H9 (cell line): ENCODE measurements at regions not wholly inside any gene's neighbourhood (a gene's known extent, or its start where the extent isn't known, plus 50 kb on each side); places are given as distances from the start of the nearest gene placed in this dataset.

ENCODE experiments used
- DNase-seq: peaks from one replicate; pipeline ENCODE4 v3.0.0-alpha.2; 2017
- H2AFZ ChIP-seq: one replicate; pipeline ENCODE4 v1.6.1; 2013; ENCODE audit warnings: mild to moderate bottlenecking, low read length, control low read depth, moderate library complexity
- H2AK5ac ChIP-seq: 2 replicates; pipeline ENCODE4 v1.6.1; 2013; ENCODE audit warnings: low read length, control low read depth, mixed read lengths; ENCODE audit not compliant: insufficient read length
- H2BK120ac ChIP-seq: one replicate; pipeline ENCODE4 v1.6.1; 2013; ENCODE audit warnings: low read depth, mild to moderate bottlenecking, low read length, control low read depth, inconsistent platforms; ENCODE audit not compliant: poor library complexity, severe bottlenecking
- H2BK12ac ChIP-seq: 2 replicates; pipeline ENCODE4 v1.6.1; 2013; ENCODE audit warnings: low read length, control low read depth, mixed read lengths, low read depth; ENCODE audit not compliant: insufficient read length
- H2BK15ac ChIP-seq: 2 replicates; pipeline ENCODE4 v1.6.1; 2013; ENCODE audit warnings: low read depth, low read length, control low read depth
- H2BK20ac ChIP-seq: one replicate; pipeline ENCODE4 v1.6.1; 2013; ENCODE audit warnings: low read depth, mild to moderate bottlenecking, low read length, control low read depth, inconsistent platforms; ENCODE audit not compliant: poor library complexity, severe bottlenecking
- H2BK5ac ChIP-seq: 2 replicates; pipeline ENCODE4 v1.6.1; 2013; ENCODE audit warnings: low read length, control low read depth, mixed read lengths; ENCODE audit not compliant: insufficient read length
- H3K14ac ChIP-seq: 2 replicates; pipeline ENCODE4 v1.6.1; 2013; ENCODE audit warnings: low read length, control low read depth; ENCODE audit not compliant: insufficient read depth
- H3K18ac ChIP-seq: 2 replicates; pipeline ENCODE4 v1.6.1; 2013; ENCODE audit warnings: low read depth, mild to moderate bottlenecking, mixed read lengths, low read length, control low read depth; ENCODE audit not compliant: insufficient read length
- H3K23ac ChIP-seq: 2 replicates; pipeline ENCODE4 v1.6.1; 2013; ENCODE audit warnings: low read length, control low read depth, mixed read lengths, low read depth; ENCODE audit not compliant: insufficient read length
- H3K23me2 ChIP-seq: 2 replicates; pipeline ENCODE4 v1.6.1; 2013; ENCODE audit warnings: low read depth, mild to moderate bottlenecking, mixed read lengths, low read length, control low read depth; ENCODE audit not compliant: insufficient read length, poor library complexity, severe bottlenecking
- H3K27ac ChIP-seq: 2 replicates; pipeline ENCODE4 v1.5.1; 2013; ENCODE audit warnings: low read length, control low read depth, mixed read lengths, low read depth; ENCODE audit not compliant: insufficient read length
- H3K27me3 ChIP-seq: 2 replicates; pipeline ENCODE4 v1.6.1; 2013; ENCODE audit warnings: low read length, control low read depth, inconsistent platforms; ENCODE audit not compliant: insufficient read depth
- H3K4ac ChIP-seq: 2 replicates; pipeline ENCODE4 v1.6.1; 2013; ENCODE audit warnings: low read depth, mild to moderate bottlenecking, control low read depth, inconsistent platforms, low read length, moderate library complexity
- H3K4me1 ChIP-seq: 2 replicates; pipeline ENCODE4 v1.6.1; 2013; ENCODE audit warnings: low read length, control low read depth, inconsistent platforms; ENCODE audit not compliant: insufficient read depth
- H3K4me2 ChIP-seq: 2 replicates; pipeline ENCODE4 v1.6.1; 2013; ENCODE audit warnings: low read length, control low read depth, mixed read lengths; ENCODE audit not compliant: insufficient read length, insufficient read depth
- H3K56ac ChIP-seq: 2 replicates; pipeline ENCODE4 v1.6.1; 2013; ENCODE audit warnings: low read depth, mild to moderate bottlenecking, mixed read lengths, low read length, control low read depth; ENCODE audit not compliant: insufficient read length
- H3K79me1 ChIP-seq: 2 replicates; pipeline ENCODE4 v1.6.1; 2013; ENCODE audit warnings: low read depth, mild to moderate bottlenecking, moderate library complexity, low read length, control low read depth, inconsistent platforms; ENCODE audit not compliant: insufficient read depth, poor library complexity, severe bottlenecking
- H3K79me2 ChIP-seq: 2 replicates; pipeline ENCODE4 v1.6.1; 2013; ENCODE audit warnings: low read length, control low read depth, inconsistent platforms; ENCODE audit not compliant: insufficient read depth
- H3K9ac ChIP-seq: 2 replicates; pipeline ENCODE4 v1.6.1; 2013; ENCODE audit warnings: low read length, control low read depth, mixed read lengths; ENCODE audit not compliant: insufficient read length; ENCODE audit errors: extremely low read depth
- H3K9me3 ChIP-seq: one replicate; pipeline ENCODE4 v1.6.1; 2013; ENCODE audit warnings: low read depth, low read length, inconsistent platforms; ENCODE audit not compliant: control insufficient read depth
- H3T11ph ChIP-seq: one replicate; pipeline ENCODE4 v1.6.1; 2013; ENCODE audit warnings: mild to moderate bottlenecking, low read length, control low read depth, inconsistent platforms
- H4K20me1 ChIP-seq: one replicate; pipeline ENCODE4 v1.6.1; 2013; ENCODE audit not compliant: control insufficient read depth, insufficient read length, insufficient read depth
- H4K5ac ChIP-seq: 2 replicates; pipeline ENCODE4 v1.6.1; 2013; ENCODE audit warnings: low read depth, mild to moderate bottlenecking, mixed read lengths, low read length, control low read depth; ENCODE audit not compliant: insufficient read length
- H4K8ac ChIP-seq: replicated peaks from 2 replicates; pipeline ENCODE4 v1.6.1; 2013; ENCODE audit warnings: low read length, control low read depth, mixed read lengths, low read depth; ENCODE audit not compliant: insufficient read length
- H4K91ac ChIP-seq: 2 replicates; pipeline ENCODE4 v1.6.1; 2013; ENCODE audit warnings: low read depth, mild to moderate bottlenecking, moderate library complexity, mixed read lengths, low read length, control low read depth; ENCODE audit not compliant: insufficient read length
- H3K27ac Mint-ChIP-seq, 3 experiments: 2 replicates in 2 of 3; 3 replicates in 1 of 3; pipeline ENCODE4 v1.8.0; 2020 to 2021; ENCODE audit warnings: mixed read lengths in 3 of 3, mild to moderate bottlenecking in 1 of 3, moderate library complexity in 1 of 3
- H3K27me3 Mint-ChIP-seq: 2 replicates; pipeline ENCODE4 v1.8.0; 2021; ENCODE audit warnings: low read depth, mild to moderate bottlenecking, moderate library complexity, mixed read lengths
- H3K36me3 Mint-ChIP-seq, 3 experiments: 2 replicates in 2 of 3; 3 replicates in 1 of 3; pipeline ENCODE4 v1.8.0; 2020 to 2021; ENCODE audit warnings: low read depth in 3 of 3, mixed read lengths in 3 of 3; ENCODE audit not compliant: insufficient read depth in 1 of 3
- H3K4me1 Mint-ChIP-seq, 2 experiments: 2 replicates each; pipeline ENCODE4 v1.8.0; 2020; ENCODE audit warnings: mixed read lengths in 2 of 2
- H3K4me3 Mint-ChIP-seq, 2 experiments: 2 replicates in 1 of 2; 3 replicates in 1 of 2; pipeline ENCODE4 v1.8.0; 2020 to 2021; ENCODE audit warnings: mild to moderate bottlenecking in 2 of 2, mixed read lengths in 2 of 2, moderate library complexity in 1 of 2
- H3K9me3 Mint-ChIP-seq, 2 experiments: 2 replicates in 1 of 2; 3 replicates in 1 of 2; pipeline ENCODE4 v1.8.0; 2020; ENCODE audit warnings: mild to moderate bottlenecking in 2 of 2, mixed read lengths in 2 of 2, moderate library complexity in 1 of 2
- WGBS: extraction: QIAGEN DNeasy Blood & Tissue Kit; methylation state at CpG from one replicate; pipeline ENCODE4 v1.1.7; 2013; ENCODE audit warnings: missing lambda C conversion rate, low lambda C conversion rate, mixed read lengths; ENCODE audit not compliant: insufficient read length; ENCODE audit errors: extremely low coverage; 5-methylcytosine and 5-hydroxymethylcytosine counted together
- TF ChIP-seq, protein P1 (sequence below): fragments of 200-600 bp; sonication (generic); conservative IDR thresholded peaks from 3 replicates; pipeline ENCODE4 v1.8.0; 2021; ENCODE audit warnings: antibody characterized with exemption, mild to moderate bottlenecking

DNA sequence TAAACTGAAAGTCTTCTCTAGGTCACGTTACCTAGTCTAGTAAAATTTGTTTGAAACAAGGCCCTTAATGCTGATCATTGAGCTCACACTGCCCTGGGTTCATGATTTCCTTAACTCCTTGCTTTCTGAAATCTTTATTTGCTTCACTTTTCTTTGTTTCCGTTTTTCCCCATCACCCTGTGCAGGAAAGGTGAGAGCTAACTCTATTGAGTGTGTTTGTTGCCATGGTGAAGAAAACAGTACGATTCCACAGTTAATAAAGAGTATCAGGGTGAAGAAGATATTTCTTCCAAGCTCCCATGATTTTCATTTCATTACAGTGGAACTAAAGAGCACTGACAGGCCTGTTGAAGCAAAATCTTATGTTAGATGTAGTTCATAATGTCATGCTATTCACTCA is 276.2 kb downstream of the RAP2B start:
- Histone ChIP-seq H2BK12ac (no peak overlapping the region), H3K79me2 (no peaks in the 10 kb centered on the region), H2AK5ac (no peak overlapping the region), H4K8ac (no peak overlapping the region), H3K14ac (no peak overlapping the region), H2AFZ (no peak overlapping the region), H3K9me3 (no peaks in the 10 kb centered on the region), H4K5ac (no peak overlapping the region), H3K27me3 (no peaks in the 10 kb centered on the region), H4K91ac (no peak overlapping the region), H3K4ac (no peak overlapping the region), H3K4me1 (no peaks in the 10 kb centered on the region; the same call in 1 of the 2 replicates), H2BK5ac (no peak overlapping the region), H3K27ac (no peak overlapping the region), H3K56ac (no peak overlapping the region), H2BK120ac (no peak overlapping the region), H3T11ph (no peak overlapping the region), H4K20me1 (no peaks in the 10 kb centered on the region), H2BK15ac (no peak overlapping the region), H3K79me1 (no peaks in the 10 kb centered on the region), H2BK20ac (no peak overlapping the region), H3K18ac (no peak overlapping the region), H3K23ac (no peak overlapping the region), H3K23me2 (no peaks in the 10 kb centered on the region), H3K9ac (no peak overlapping the region), H3K4me2 (no peak overlapping the region)
- no CpG with 5 or more reads among the region's 3 CpGs for WGBS
- TF ChIP-seq, protein P1, sequence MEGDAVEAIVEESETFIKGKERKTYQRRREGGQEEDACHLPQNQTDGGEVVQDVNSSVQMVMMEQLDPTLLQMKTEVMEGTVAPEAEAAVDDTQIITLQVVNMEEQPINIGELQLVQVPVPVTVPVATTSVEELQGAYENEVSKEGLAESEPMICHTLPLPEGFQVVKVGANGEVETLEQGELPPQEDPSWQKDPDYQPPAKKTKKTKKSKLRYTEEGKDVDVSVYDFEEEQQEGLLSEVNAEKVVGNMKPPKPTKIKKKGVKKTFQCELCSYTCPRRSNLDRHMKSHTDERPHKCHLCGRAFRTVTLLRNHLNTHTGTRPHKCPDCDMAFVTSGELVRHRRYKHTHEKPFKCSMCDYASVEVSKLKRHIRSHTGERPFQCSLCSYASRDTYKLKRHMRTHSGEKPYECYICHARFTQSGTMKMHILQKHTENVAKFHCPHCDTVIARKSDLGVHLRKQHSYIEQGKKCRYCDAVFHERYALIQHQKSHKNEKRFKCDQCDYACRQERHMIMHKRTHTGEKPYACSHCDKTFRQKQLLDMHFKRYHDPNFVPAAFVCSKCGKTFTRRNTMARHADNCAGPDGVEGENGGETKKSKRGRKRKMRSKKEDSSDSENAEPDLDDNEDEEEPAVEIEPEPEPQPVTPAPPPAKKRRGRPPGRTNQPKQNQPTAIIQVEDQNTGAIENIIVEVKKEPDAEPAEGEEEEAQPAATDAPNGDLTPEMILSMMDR: no peak
- no peaks in the 10 kb centered on the region for H3K9me3 Mint-ChIP-seq
- no peak for DNase-seq
- no peaks in the 10 kb centered on the region for H3K27me3 Mint-ChIP-seq
- H3K27ac Mint-ChIP-seq: no peak overlapping the region; a peak in 1 of 7 replicates
- H3K4me3 Mint-ChIP-seq: no peak overlapping the region
- no peaks in the 10 kb centered on the region for H3K36me3 Mint-ChIP-seq
- peaks cover 14 to 17% of the 10 kb centered on the region in 2 experiments for H3K4me1 Mint-ChIP-seq
